ENCODE measurements at regions not wholly inside any gene's neighbourhood (a gene's known extent, or its start where the extent isn't known, plus 50 kb on each side); places are given as distances from the start of the nearest gene placed in this dataset.

GRCh38 chr4:143085659-143086058, 99.1 kb upstream of the USP38 start:
- no peak for DNase-seq (ENCODE audit: low spot score)
- TF ChIP-seq, protein P1, sequence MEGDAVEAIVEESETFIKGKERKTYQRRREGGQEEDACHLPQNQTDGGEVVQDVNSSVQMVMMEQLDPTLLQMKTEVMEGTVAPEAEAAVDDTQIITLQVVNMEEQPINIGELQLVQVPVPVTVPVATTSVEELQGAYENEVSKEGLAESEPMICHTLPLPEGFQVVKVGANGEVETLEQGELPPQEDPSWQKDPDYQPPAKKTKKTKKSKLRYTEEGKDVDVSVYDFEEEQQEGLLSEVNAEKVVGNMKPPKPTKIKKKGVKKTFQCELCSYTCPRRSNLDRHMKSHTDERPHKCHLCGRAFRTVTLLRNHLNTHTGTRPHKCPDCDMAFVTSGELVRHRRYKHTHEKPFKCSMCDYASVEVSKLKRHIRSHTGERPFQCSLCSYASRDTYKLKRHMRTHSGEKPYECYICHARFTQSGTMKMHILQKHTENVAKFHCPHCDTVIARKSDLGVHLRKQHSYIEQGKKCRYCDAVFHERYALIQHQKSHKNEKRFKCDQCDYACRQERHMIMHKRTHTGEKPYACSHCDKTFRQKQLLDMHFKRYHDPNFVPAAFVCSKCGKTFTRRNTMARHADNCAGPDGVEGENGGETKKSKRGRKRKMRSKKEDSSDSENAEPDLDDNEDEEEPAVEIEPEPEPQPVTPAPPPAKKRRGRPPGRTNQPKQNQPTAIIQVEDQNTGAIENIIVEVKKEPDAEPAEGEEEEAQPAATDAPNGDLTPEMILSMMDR (IDR thresholded peaks at IDR 0.05), result no peak
- Histone ChIP-seq H3K27ac (no peak overlapping the region), H3K4me3 (no peak overlapping the region)

DNA sequence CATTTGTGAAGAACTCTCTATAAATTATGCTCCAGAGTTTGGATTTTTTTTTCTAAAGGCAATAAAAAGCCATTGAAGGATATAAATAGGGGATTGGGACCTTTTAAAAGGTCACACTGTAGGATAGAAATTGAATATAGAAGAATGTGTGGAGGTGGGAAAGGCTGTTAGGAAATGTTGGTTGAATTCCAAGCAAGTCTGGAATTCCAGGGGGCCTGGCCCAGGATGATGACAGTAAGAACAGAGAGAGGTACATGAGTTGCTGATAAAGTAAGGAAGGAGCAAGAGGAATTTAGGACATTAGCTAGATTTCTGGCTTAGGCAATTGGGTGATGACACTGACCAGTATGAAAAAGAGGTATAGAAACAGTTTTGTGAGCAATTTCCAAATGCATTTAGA, 95.4 kb upstream of the USP38 start:
- no peak overlapping the region for H3K27ac ChIP-seq
- DNase-seq (ENCODE audit: low spot score), result no peak
- TF ChIP-seq, protein P1 (IDR thresholded peaks at IDR 0.05), result no peak
- H3K4me3 ChIP-seq, result no peak overlapping the region

DNA sequence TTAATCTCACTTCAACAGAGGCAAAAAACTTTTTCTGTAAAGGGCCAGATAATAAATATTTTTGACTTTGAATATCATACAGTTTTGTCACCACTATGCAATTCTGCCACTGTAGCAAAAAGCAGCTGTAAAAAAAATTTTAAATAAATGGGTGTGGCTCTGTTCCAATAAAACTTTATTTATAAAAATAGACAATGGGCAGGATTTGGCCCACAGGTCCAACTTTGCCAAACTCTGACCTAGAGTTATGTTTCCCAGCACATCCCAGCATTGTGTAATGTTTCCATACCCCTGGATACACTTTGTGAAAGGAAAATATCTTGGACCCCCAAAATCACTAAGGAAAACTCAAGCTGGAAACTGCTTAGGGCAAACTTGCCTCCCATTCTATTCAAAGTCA, 94.9 kb upstream of the USP38 start:
- TF ChIP-seq, protein P1 (IDR thresholded peaks at IDR 0.05), result no peak
- no peak overlapping the region for H3K4me3 ChIP-seq
- DNase-seq (ENCODE audit: low spot score), result no peak
- H3K27ac ChIP-seq, result no peak overlapping the region

GRCh38 chr4:143091862-143092261, 92.9 kb upstream of the USP38 start:
- no peak for DNase-seq (ENCODE audit: low spot score)
- no peak overlapping the region for H3K27ac ChIP-seq
- H3K4me3 ChIP-seq, result no peak overlapping the region
- TF ChIP-seq, protein P1 (IDR thresholded peaks at IDR 0.05), result no peak

GRCh38 chr4:143095447-143095846, 89.3 kb upstream of the USP38 start:
- DNase-seq (ENCODE audit: low spot score), result no peak
- TF ChIP-seq, protein P1 (IDR thresholded peaks at IDR 0.05), result no peak
- no peak overlapping the region for H3K4me3 ChIP-seq
- H3K27ac ChIP-seq, result no peak overlapping the region

DNA sequence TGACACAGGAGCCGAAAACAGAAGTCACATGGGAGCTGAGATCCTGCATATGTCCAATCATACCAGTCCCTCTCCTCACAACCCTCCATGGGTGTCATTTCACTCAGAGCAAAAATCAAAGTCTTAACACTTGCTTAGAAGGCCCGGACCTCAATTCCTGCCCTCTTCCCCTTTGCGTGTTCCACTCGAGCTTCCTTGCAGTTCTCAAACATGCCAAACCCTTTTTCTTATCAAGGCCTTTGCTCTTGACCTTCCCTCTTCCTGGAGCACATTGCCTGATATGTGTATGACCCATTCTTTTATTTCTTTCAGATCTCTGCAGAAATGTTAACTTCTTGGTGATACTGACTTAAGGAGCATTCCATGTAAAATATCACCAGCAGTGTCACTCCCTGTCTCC, 87.0 kb upstream of the USP38 start:
- Histone ChIP-seq H3K27ac (no peak overlapping the region), H3K4me3 (no peak overlapping the region)
- no peak for DNase-seq (ENCODE audit: low spot score)
- TF ChIP-seq, protein P1 (IDR thresholded peaks at IDR 0.05), result no peak

- DNase-seq (ENCODE audit: low spot score), result no peak
- no peak overlapping the region for H3K4me3 ChIP-seq
- no peak overlapping the region for H3K27ac ChIP-seq
- TF ChIP-seq, protein P1 (IDR thresholded peaks at IDR 0.05), result no peak
Observed at GRCh38 chr4:143099693-143100092, 85.0 kb upstream of the USP38 start.

Data from coronary artery (tissue), 2 donors.